ENCODE measurements at regions not wholly inside any gene's neighbourhood (a gene's known extent, or its start where the extent isn't known, plus 50 kb on each side); places are given as distances from the start of the nearest gene placed in this dataset.

GRCh38 chr6:6492675-6493074 is 95.8 kb upstream of the LY86 start:
- TF ChIP-seq CBX8 (IDR thresholded peaks at IDR 0.05) (no peak), REST (IDR thresholded peaks at IDR 0.05) (no peak)

Measured in A549 (cell line).